ENCODE measurements at regions not wholly inside any gene's neighbourhood (a gene's known extent, or its start where the extent isn't known, plus 50 kb on each side); places are given as distances from the start of the nearest gene placed in this dataset.

- no peaks in the 10 kb centered on the region for H3K4me1 ChIP-seq (ENCODE audit: control insufficient read depth, insufficient read depth, low read length)
Measured at GRCh38 chr1:22370190-22370498, 81.5 kb upstream of the ZBTB40 start.

GRCh38 chr1:22371408-22371807, 80.2 kb upstream of the ZBTB40 start:
- Histone ChIP-seq H3K27me3 (replicated peaks; ENCODE audit: control insufficient read depth, insufficient read depth, low read length) (peaks cover 32% of the 10 kb centered on the region), H3K9me3 (ENCODE audit: control insufficient read depth, low read length) (peaks cover 11% of the 10 kb centered on the region), H3K9ac (ENCODE audit: low read length) (no peak overlapping the region), H3K36me3 (ENCODE audit: control insufficient read depth, insufficient read depth, low read length, severe bottlenecking) (no peaks in the 10 kb centered on the region), H3K4me3 (ENCODE audit: low read length) (no peak overlapping the region), H3K4me1 (ENCODE audit: control insufficient read depth, insufficient read depth, low read length) (peaks cover 12% of the 10 kb centered on the region)
- DNase-seq (ENCODE audit: low read depth) = no peak

More at GRCh38 chr1:22370190-22370498, 81.5 kb upstream of the ZBTB40 start:
- no peaks in the 10 kb centered on the region for H3K36me3 ChIP-seq (ENCODE audit: control insufficient read depth, insufficient read depth, low read length, severe bottlenecking)
- no peak overlapping the region for H3K4me3 ChIP-seq (ENCODE audit: low read length)
- peaks cover 41% of the 10 kb centered on the region for H3K27me3 ChIP-seq (replicated peaks; ENCODE audit: control insufficient read depth, insufficient read depth, low read length)
- DNase-seq (ENCODE audit: low read depth) = no peak
- H3K9me3 ChIP-seq (ENCODE audit: control insufficient read depth, low read length) = peaks cover 11% of the 10 kb centered on the region
- H3K9ac ChIP-seq (ENCODE audit: low read length) = no peak overlapping the region

GRCh38 chr1:22373252-22373651, 78.4 kb upstream of the ZBTB40 start:
- Histone ChIP-seq H3K9me3 (ENCODE audit: control insufficient read depth, low read length) (peaks cover 11% of the 10 kb centered on the region), H3K36me3 (ENCODE audit: control insufficient read depth, insufficient read depth, low read length, severe bottlenecking) (no peaks in the 10 kb centered on the region), H3K4me3 (ENCODE audit: low read length) (no peak overlapping the region), H3K27me3 (replicated peaks; ENCODE audit: control insufficient read depth, insufficient read depth, low read length) (peaks cover 19% of the 10 kb centered on the region), H3K9ac (ENCODE audit: low read length) (no peak overlapping the region), H3K4me1 (ENCODE audit: control insufficient read depth, insufficient read depth, low read length) (peaks cover 14% of the 10 kb centered on the region)
- DNase-seq (ENCODE audit: low read depth) = no peak

- no peak overlapping the region for H3K4me3 ChIP-seq (ENCODE audit: low read length)
- DNase-seq (ENCODE audit: low read depth) = no peak
- H3K9me3 ChIP-seq (ENCODE audit: control insufficient read depth, low read length) = peaks cover 11% of the 10 kb centered on the region
- H3K27me3 ChIP-seq (replicated peaks; ENCODE audit: control insufficient read depth, insufficient read depth, low read length) = peaks cover 17% of the 10 kb centered on the region
- H3K36me3 ChIP-seq (ENCODE audit: control insufficient read depth, insufficient read depth, low read length, severe bottlenecking) = no peaks in the 10 kb centered on the region
- H3K4me1 ChIP-seq (ENCODE audit: control insufficient read depth, insufficient read depth, low read length) = peaks cover 14% of the 10 kb centered on the region
- no peak overlapping the region for H3K9ac ChIP-seq (ENCODE audit: low read length)
Measured at GRCh38 chr1:22374001-22374400, 77.7 kb upstream of the ZBTB40 start.

GRCh38 chr1:22375601-22376000, 76.0 kb upstream of the ZBTB40 start:
- Histone ChIP-seq H3K4me1 (ENCODE audit: control insufficient read depth, insufficient read depth, low read length) (peaks cover 23% of the 10 kb centered on the region), H3K9me3 (ENCODE audit: control insufficient read depth, low read length) (peaks cover 11% of the 10 kb centered on the region), H3K36me3 (ENCODE audit: control insufficient read depth, insufficient read depth, low read length, severe bottlenecking) (no peaks in the 10 kb centered on the region), H3K4me3 (ENCODE audit: low read length) (no peak overlapping the region), H3K9ac (ENCODE audit: low read length) (no peak overlapping the region), H3K27me3 (replicated peaks; ENCODE audit: control insufficient read depth, insufficient read depth, low read length) (peaks cover 4% of the 10 kb centered on the region)
- no peak for DNase-seq (ENCODE audit: low read depth)

- H3K36me3 ChIP-seq (ENCODE audit: control insufficient read depth, insufficient read depth, low read length, severe bottlenecking) = no peaks in the 10 kb centered on the region
- no peak overlapping the region for H3K9ac ChIP-seq (ENCODE audit: low read length)
- peaks cover 23% of the 10 kb centered on the region for H3K4me1 ChIP-seq (ENCODE audit: control insufficient read depth, insufficient read depth, low read length)
- H3K9me3 ChIP-seq (ENCODE audit: control insufficient read depth, low read length) = peaks cover 11% of the 10 kb centered on the region
- DNase-seq (ENCODE audit: low read depth) = no peak
- peaks cover under 1% of the 10 kb centered on the region for H3K27me3 ChIP-seq (replicated peaks; ENCODE audit: control insufficient read depth, insufficient read depth, low read length)
- H3K4me3 ChIP-seq (ENCODE audit: low read length) = no peak overlapping the region
Measured at GRCh38 chr1:22376001-22376400, 75.7 kb upstream of the ZBTB40 start.

- Histone ChIP-seq H3K9ac (ENCODE audit: low read length) (no peak overlapping the region), H3K9me3 (ENCODE audit: control insufficient read depth, low read length) (peaks cover 11% of the 10 kb centered on the region), H3K4me3 (ENCODE audit: low read length) (no peak overlapping the region), H3K27me3 (replicated peaks; ENCODE audit: control insufficient read depth, insufficient read depth, low read length) (no peaks in the 10 kb centered on the region), H3K36me3 (ENCODE audit: control insufficient read depth, insufficient read depth, low read length, severe bottlenecking) (no peaks in the 10 kb centered on the region), H3K4me1 (ENCODE audit: control insufficient read depth, insufficient read depth, low read length) (peaks cover 23% of the 10 kb centered on the region)
- DNase-seq (ENCODE audit: low read depth) = no peak
Measured at GRCh38 chr1:22376546-22376945, 75.1 kb upstream of the ZBTB40 start.

GRCh38 chr1:22376976-22377375, 74.7 kb upstream of the ZBTB40 start:
- H3K9ac ChIP-seq (ENCODE audit: low read length) = no peak overlapping the region
- no peaks in the 10 kb centered on the region for H3K27me3 ChIP-seq (replicated peaks; ENCODE audit: control insufficient read depth, insufficient read depth, low read length)
- peaks cover 11% of the 10 kb centered on the region for H3K9me3 ChIP-seq (ENCODE audit: control insufficient read depth, low read length)
- H3K4me3 ChIP-seq (ENCODE audit: low read length) = no peak overlapping the region
- H3K4me1 ChIP-seq (ENCODE audit: control insufficient read depth, insufficient read depth, low read length) = peaks cover 23% of the 10 kb centered on the region
- no peaks in the 10 kb centered on the region for H3K36me3 ChIP-seq (ENCODE audit: control insufficient read depth, insufficient read depth, low read length, severe bottlenecking)
- DNase-seq (ENCODE audit: low read depth) = no peak

- H3K4me3 ChIP-seq (ENCODE audit: low read length) = no peak overlapping the region
- H3K27me3 ChIP-seq (replicated peaks; ENCODE audit: control insufficient read depth, insufficient read depth, low read length) = peaks cover 4% of the 10 kb centered on the region
- H3K36me3 ChIP-seq (ENCODE audit: control insufficient read depth, insufficient read depth, low read length, severe bottlenecking) = no peaks in the 10 kb centered on the region
- H3K9ac ChIP-seq (ENCODE audit: low read length) = no peak overlapping the region
- H3K4me1 ChIP-seq (ENCODE audit: control insufficient read depth, insufficient read depth, low read length) = peaks cover 23% of the 10 kb centered on the region
- no peaks in the 10 kb centered on the region for H3K9me3 ChIP-seq (ENCODE audit: control insufficient read depth, low read length)
- DNase-seq (ENCODE audit: low read depth) = no peak
Measured at GRCh38 chr1:22379566-22379965, 72.1 kb upstream of the ZBTB40 start.

- no peaks in the 10 kb centered on the region for H3K9me3 ChIP-seq (ENCODE audit: control insufficient read depth, low read length)
- DNase-seq (ENCODE audit: low read depth) = no peak
- H3K4me1 ChIP-seq (ENCODE audit: control insufficient read depth, insufficient read depth, low read length) = peaks cover 23% of the 10 kb centered on the region
- H3K9ac ChIP-seq (ENCODE audit: low read length) = no peak overlapping the region
- H3K4me3 ChIP-seq (ENCODE audit: low read length) = no peak overlapping the region
- peaks cover 4% of the 10 kb centered on the region for H3K27me3 ChIP-seq (replicated peaks; ENCODE audit: control insufficient read depth, insufficient read depth, low read length)
- H3K36me3 ChIP-seq (ENCODE audit: control insufficient read depth, insufficient read depth, low read length, severe bottlenecking) = no peaks in the 10 kb centered on the region
Measured at GRCh38 chr1:22380024-22380785, 71.4 kb upstream of the ZBTB40 start.

- H3K4me3 ChIP-seq (ENCODE audit: low read length) = no peak overlapping the region
- no peak overlapping the region for H3K9ac ChIP-seq (ENCODE audit: low read length)
- H3K4me1 ChIP-seq (ENCODE audit: control insufficient read depth, insufficient read depth, low read length) = peaks cover 18% of the 10 kb centered on the region
- no peak for DNase-seq (ENCODE audit: low read depth)
- no peaks in the 10 kb centered on the region for H3K9me3 ChIP-seq (ENCODE audit: control insufficient read depth, low read length)
- peaks cover 4% of the 10 kb centered on the region for H3K27me3 ChIP-seq (replicated peaks; ENCODE audit: control insufficient read depth, insufficient read depth, low read length)
- no peaks in the 10 kb centered on the region for H3K36me3 ChIP-seq (ENCODE audit: control insufficient read depth, insufficient read depth, low read length, severe bottlenecking)
Measured at GRCh38 chr1:22383526-22384294, 67.9 kb upstream of the ZBTB40 start.

All from adipocyte (in vitro differentiated cells).